ENCODE measurements at regions not wholly inside any gene's neighbourhood (a gene's known extent, or its start where the extent isn't known, plus 50 kb on each side); places are given as distances from the start of the nearest gene placed in this dataset.

DNA sequence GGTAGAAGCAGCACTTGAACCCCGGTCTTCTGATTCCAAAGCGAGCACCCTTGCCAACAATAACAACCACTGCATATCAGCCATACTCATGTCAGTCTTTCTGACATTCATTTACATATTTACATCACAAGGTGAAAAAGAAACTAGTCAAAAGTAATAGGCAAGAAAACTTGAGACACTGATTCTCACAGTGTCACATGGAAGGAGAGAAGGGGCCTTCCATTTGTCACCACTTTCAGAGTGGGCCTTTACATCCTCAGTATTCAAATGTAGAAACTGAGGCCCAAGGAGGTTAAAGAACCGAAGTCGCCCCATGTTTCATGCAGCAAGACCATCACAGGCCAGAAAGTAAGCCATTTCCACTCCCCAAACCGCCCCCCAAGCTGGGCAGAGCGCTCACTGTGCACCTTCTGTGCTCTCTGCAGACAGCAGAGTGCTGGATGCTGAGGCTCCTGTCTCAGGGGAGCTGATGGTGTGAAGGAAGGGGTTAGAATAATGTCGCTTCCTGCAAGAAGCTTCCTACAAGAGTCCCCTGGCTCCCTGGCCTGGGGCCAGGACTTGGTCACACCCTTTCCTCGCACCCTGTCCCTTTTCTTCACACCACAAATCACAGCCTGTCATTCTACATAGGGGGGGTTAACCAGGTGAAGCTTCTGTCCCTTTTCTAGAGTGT, 260.1 kb downstream of the UACA start:
- no peak for DNase-seq (ENCODE audit: low spot score in 2 of 2, unreplicated experiment in 2 of 2)
- Mint-ChIP-seq H3K27ac (no peak overlapping the region), H3K27me3 (ENCODE audit: low read depth) (peaks cover 45% of the 10 kb centered on the region), H3K4me1 (peaks cover 41% of the 10 kb centered on the region), H3K9me3 (no peaks in the 10 kb centered on the region), H3K4me3 (no peak overlapping the region), H3K36me3 (no peaks in the 10 kb centered on the region)
- TF ChIP-seq, protein P1, sequence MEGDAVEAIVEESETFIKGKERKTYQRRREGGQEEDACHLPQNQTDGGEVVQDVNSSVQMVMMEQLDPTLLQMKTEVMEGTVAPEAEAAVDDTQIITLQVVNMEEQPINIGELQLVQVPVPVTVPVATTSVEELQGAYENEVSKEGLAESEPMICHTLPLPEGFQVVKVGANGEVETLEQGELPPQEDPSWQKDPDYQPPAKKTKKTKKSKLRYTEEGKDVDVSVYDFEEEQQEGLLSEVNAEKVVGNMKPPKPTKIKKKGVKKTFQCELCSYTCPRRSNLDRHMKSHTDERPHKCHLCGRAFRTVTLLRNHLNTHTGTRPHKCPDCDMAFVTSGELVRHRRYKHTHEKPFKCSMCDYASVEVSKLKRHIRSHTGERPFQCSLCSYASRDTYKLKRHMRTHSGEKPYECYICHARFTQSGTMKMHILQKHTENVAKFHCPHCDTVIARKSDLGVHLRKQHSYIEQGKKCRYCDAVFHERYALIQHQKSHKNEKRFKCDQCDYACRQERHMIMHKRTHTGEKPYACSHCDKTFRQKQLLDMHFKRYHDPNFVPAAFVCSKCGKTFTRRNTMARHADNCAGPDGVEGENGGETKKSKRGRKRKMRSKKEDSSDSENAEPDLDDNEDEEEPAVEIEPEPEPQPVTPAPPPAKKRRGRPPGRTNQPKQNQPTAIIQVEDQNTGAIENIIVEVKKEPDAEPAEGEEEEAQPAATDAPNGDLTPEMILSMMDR (IDR thresholded peaks at IDR 0.05; ENCODE audit: unreplicated experiment), result no peak

DNA sequence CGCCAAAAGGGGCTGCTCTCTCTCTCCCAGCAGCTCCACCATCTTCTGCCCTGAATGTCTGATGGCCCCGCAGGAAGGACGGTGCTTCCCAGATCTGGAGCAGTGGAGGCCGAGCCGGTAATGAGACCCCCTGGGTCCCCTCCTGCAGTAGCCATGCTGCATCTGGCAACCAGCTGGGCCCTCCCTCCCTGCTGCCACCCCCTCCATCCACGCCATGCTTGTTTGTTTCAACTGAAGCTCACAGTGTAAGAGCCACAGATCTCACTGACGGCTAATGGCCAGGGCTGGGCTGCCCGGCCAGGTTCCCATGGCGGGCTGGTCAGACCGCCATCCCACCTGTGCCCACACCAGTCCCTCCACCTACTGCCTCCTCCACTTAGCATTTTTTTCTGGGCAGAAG, 260.8 kb downstream of the UACA start:
- H3K36me3 Mint-ChIP-seq, result no peaks in the 10 kb centered on the region

DNA sequence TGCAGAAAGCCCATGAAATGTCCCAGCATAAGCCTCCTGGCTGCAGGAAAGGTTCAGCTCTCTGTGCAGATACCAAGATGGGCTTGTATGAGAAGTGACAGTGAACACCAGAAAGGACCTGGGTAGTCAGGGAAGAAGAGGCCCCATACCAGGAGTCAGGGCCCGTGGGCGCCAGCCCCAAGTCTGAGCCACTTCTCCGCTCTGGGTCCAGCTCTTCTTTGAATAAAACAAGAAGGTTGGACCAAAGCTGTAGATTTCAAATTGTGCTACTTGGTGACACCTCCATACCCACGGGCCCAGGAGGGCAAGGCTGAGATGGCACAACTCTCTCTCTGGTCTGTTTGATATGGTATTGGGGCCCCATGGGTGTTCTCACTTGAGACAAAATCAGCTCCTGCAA, 261.5 kb downstream of the UACA start:
- H3K27ac Mint-ChIP-seq, result no peak overlapping the region
- H3K9me3 Mint-ChIP-seq, result no peaks in the 10 kb centered on the region
- H3K4me3 Mint-ChIP-seq, result no peak overlapping the region
- peaks cover 56% of the 10 kb centered on the region for H3K27me3 Mint-ChIP-seq (ENCODE audit: low read depth)
- TF ChIP-seq, protein P1 (IDR thresholded peaks at IDR 0.05; ENCODE audit: unreplicated experiment), result no peak
- H3K4me1 Mint-ChIP-seq, result peaks cover 40% of the 10 kb centered on the region
- no peaks in the 10 kb centered on the region for H3K36me3 Mint-ChIP-seq
- no peak for DNase-seq (ENCODE audit: low spot score in 2 of 2, unreplicated experiment in 2 of 2)

More for the DNA sequence above, 260.8 kb downstream of the UACA start:
- no peaks in the 10 kb centered on the region for H3K9me3 Mint-ChIP-seq
- H3K4me1 Mint-ChIP-seq, result peaks cover 41% of the 10 kb centered on the region
- TF ChIP-seq, protein P1 (IDR thresholded peaks at IDR 0.05; ENCODE audit: unreplicated experiment), result no peak
- H3K4me3 Mint-ChIP-seq, result no peak overlapping the region
- peaks cover 50% of the 10 kb centered on the region for H3K27me3 Mint-ChIP-seq (ENCODE audit: low read depth)
- DNase-seq (ENCODE audit: low spot score in 2 of 2, unreplicated experiment in 2 of 2), result no peak
- H3K27ac Mint-ChIP-seq, result no peak overlapping the region

DNA sequence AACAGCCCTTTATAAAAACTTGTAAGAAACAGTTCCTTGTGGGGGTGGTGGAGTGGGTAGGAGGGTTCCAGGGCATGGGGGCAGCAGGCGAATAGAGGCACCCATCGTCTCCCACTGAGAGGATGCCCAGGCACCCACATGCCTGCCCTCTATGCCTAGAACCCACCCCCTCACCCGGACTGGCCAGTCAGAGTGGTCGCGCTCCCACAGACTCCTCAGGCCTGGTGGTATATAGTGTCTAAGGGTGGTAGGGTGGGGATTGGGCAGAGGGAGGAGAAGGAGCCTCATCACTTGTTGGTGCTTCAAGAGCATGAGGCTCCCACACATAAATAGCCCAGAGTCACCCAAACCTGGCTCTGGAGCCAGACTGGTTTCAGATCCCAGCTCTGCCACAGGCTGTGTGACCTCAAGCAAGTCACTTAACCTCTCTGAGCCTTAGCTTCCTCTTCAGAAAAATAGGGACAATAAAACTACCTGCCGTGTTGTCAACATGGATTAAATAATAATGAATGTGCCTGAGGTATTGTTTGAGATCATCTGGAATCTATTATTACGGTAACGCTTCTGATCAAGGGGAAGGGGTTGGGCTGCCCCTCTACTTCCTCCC, 262.1 kb downstream of the UACA start:
- Mint-ChIP-seq H3K4me3 (no peak overlapping the region), H3K27me3 (ENCODE audit: low read depth) (peaks cover 62% of the 10 kb centered on the region), H3K4me1 (peaks cover 38% of the 10 kb centered on the region), H3K36me3 (no peaks in the 10 kb centered on the region), H3K27ac (no peak overlapping the region), H3K9me3 (no peaks in the 10 kb centered on the region)
- TF ChIP-seq, protein P1 (IDR thresholded peaks at IDR 0.05; ENCODE audit: unreplicated experiment), result no peak
- DNase-seq (ENCODE audit: low spot score in 2 of 2, unreplicated experiment in 2 of 2), result no peak

DNA sequence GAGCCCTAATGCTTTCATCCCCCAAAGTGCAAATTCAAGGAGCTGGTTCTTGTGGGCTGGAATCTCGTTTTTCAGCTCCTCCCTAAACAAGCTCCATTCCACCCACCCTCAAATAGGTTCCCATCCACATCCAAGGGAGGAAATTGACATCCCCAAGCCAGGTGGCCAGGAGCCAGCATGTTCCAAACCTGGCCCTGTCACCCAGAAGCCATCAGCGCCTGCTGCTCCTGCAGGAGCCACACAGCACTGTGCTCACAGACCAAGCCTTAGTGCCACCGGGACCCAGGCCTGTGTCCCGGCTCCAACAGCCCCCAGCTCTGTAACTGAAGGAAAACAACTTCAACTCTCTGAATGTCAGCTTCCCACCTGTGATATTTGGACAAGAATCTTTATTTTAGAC, 263.6 kb downstream of the UACA start:
- Mint-ChIP-seq H3K36me3 (no peaks in the 10 kb centered on the region), H3K9me3 (no peaks in the 10 kb centered on the region), H3K4me1 (peaks cover 39% of the 10 kb centered on the region), H3K4me3 (no peak overlapping the region), H3K27ac (no peak overlapping the region), H3K27me3 (ENCODE audit: low read depth) (peaks cover 62% of the 10 kb centered on the region)
- TF ChIP-seq, protein P1 (IDR thresholded peaks at IDR 0.05; ENCODE audit: unreplicated experiment), result no peak
- no peak for DNase-seq (ENCODE audit: low spot score in 2 of 2, unreplicated experiment in 2 of 2)
